ENCODE measurements at regions not wholly inside any gene's neighbourhood (a gene's known extent, or its start where the extent isn't known, plus 50 kb on each side); places are given as distances from the start of the nearest gene placed in this dataset.

GRCh38 chr2:120904379-120904778 is 168.7 kb downstream of the GLI2 start:
- no peak for DNase-seq

DNA sequence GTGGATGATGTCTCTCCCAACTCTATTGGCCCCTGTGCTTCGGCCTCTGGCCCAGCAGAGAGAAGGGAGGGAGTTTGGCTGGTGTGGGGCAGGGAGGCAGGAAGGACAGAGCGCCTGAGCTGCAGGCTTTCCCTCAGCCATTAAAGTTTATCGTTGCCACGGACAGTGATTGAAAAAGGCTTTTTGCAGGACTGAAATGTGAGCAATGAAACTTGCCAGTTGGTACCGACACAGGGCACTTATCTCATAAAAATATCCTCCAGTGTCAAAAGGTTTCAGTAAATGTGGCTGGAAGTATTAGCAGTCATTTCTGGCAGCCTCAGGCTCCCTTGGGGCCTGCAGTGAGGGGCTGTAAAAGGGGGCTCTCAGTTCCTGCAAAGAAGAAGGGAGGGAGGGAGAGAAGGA is 169.2 kb downstream of the GLI2 start:
- DNase-seq: no peak

- no peak for DNase-seq
Measured at GRCh38 chr2:120905298-120905697, 169.6 kb downstream of the GLI2 start.

DNA sequence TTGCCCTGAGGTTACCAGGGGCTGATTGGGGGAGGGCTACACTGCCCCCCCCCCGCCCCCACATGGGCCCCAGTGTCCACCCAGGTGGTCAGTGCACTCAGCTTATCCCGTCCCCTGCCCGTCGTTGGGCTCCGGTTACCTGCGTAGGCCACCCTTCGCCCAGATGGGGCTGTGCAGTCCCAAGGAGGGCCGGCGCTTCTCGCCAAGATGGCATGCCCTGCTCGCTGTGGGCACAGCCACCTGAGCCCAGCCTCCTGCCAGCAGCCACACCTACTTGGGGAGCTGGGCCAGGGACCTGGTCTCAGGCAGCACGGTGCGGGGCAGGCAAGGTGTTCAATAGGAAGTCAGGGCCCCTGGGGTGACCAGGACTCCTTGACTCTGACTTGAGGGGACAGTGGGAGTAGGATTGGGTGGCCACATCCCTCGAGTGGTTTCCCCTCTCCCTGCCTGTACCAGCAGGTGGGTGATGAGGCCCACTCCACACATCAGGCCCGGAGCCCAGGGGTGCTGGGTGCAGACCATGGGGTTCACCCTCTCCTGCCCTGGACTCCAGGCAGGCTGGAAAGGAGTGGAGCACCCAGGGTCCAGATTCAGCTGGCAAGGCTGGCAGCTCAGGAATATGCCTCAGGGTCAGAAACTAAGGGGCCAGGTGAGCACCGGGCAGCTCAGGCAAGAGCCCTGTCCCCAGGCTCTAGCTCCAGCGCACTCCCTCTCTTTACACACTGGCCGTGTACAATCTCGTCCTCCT is 170.3 kb downstream of the GLI2 start:
- DNase-seq: no peak

DNA sequence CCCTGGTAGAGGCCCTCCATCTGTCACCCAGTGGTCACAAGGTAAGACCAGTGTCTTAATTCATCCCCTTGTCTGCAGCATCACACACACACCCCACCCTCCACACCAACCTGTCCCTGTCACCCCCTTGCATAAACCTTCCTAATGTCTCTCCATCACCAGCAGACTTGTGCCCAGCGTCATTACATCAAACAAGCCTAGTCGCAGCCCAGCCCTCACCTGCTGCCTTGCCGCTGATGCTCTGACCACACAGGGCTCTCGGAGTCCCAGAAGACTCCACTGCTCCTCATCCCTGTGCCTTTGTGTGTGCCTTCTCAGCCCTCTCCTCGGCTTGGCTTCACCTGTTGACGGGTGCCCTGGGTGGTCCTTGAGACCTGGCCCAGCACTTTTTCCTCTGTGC is 171.2 kb downstream of the GLI2 start:
- DNase-seq: no peak

GRCh38 chr2:120907822-120908221 is 172.2 kb downstream of the GLI2 start:
- no peak for DNase-seq

DNA sequence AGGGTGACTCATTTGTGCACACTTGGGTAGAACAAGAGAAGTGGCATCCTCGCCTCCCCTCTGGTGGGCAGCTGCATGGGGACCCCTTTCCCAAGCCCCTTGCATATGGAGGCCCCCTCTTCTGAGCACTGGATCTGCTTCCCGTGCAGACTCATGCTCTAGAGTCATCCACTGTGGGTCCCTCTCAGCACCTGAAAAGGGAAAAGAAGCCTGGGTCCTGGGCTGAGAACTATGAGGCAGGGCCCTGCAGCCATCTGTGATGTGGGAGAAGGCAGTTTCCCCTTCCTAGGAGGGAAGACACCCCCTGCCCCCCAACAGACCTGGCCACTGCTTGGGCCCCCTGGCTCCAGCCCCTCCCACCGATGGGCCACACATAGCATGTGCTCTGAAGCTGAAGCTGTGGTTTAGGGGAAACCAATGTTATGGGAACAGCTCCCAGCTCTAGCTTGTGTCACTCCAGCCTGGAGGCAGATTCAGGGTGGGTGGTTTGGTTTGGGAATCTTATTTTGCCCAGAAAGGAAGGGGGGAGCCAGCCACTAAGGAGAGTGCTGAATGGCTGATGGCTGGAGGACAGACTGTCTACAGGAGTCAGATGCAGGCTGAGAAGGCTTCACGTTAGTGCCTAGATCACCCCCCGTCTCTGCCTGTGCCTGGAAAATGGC is 172.8 kb downstream of the GLI2 start:
- DNase-seq: no peak

DNA sequence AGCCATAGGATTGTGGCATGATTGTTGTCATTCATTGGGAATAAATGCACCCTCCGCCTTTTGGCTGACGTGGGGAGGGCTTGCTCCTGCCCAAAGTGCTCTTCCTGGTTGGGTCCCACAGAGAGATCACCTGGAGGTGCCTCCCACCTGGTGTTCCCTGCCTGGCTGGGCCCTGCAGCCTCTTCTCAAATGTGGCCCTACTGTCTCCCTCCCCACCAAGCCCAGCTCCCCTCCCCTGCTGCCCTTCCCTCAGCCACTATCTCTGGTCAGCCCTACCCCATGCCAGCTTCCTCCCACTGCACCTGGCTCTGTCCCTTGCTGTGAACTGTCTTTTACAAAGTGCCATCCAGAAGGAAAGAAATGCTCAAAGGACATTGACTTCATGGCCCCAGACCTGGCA is 173.4 kb downstream of the GLI2 start:
- DNase-seq: no peak

GRCh38 chr2:120910164-120910563 is 174.5 kb downstream of the GLI2 start:
- DNase-seq: no peak

- DNase-seq: no peak
Measured at GRCh38 chr2:120910956-120911951, 175.6 kb downstream of the GLI2 start.

DNA sequence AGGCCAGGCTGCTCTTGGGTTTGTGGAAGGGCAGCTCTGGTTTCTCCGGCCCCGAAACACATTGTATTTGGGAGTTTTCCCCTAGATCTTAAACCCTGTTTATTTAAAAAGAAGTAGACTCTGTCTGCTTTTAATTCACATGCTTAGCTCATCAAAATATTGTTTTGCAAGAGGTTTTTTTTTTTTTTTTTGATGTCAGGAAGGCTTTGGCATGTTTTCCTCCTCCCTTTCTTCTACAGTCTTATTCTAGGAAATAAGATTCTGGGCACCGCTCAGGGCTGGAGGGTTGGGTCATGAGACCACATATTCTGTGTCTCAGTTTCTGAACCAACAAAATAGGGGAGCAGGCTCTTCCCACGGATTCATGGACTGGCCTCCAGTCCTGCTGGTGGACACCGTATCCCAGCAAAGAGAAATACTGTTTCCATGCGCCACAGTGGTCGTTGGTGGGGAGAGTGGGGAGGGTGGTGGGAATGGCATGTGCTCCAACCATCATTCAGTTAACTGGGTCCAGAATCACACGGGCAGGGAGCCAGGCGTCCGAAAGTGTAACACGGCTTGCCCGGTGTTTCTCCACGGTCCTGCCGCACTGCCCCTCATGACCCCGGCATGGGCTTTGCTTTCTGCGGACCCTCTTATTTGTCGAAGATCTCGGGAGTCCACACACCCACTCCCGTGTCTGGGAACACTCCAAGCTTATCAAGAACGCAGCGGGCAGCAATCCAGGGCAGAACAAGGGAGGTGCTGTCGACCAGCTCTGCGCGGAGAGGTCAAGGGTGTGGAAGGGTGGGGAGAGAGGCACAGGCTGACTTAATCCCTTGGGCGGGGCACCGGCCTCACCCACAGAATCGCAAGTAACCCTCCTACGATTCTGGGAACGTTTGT is 176.7 kb downstream of the GLI2 start:
- DNase-seq: peak; percentile 67

DNA sequence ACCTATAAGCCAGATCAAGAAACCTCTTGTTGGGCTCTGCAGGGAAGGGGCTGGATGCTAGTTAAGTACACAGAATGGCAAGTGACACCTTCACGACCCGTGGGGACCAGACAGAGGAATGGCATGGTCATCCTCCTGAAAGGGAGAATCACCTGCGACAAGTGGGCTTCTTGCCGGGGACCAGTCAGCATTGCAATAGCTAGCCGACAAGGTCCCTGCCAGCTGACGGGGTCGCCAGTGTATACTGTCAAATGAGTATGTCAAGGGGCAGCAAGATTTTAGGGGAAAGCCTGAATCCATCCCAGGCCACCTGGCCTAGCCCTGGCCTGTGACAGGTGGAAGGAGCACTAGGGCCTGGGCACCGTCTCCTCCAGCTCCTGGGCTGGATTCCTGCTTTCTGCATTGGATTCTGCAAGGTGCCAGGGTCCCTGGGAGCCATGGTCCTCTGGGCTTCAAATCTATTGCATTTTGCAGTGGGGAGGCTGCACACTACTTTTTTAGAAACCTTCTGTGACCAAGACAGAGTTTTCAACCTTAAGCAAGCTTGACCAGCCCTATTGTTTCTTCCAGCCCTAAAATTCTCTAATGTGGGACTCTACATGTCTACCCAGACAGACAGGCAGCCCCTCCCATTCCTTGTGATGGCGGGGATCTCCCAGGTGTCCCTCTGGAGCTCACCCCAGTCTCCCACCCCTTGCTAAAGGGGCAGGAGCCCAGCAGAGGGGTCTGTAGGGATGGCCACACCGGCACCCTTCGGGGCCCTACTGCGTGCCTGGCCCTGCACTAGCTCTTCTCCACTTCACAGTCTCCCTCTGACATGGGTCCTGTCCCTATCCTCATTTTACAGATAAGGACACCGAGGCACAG is 178.5 kb downstream of the GLI2 start:
- DNase-seq: no peak

DNA sequence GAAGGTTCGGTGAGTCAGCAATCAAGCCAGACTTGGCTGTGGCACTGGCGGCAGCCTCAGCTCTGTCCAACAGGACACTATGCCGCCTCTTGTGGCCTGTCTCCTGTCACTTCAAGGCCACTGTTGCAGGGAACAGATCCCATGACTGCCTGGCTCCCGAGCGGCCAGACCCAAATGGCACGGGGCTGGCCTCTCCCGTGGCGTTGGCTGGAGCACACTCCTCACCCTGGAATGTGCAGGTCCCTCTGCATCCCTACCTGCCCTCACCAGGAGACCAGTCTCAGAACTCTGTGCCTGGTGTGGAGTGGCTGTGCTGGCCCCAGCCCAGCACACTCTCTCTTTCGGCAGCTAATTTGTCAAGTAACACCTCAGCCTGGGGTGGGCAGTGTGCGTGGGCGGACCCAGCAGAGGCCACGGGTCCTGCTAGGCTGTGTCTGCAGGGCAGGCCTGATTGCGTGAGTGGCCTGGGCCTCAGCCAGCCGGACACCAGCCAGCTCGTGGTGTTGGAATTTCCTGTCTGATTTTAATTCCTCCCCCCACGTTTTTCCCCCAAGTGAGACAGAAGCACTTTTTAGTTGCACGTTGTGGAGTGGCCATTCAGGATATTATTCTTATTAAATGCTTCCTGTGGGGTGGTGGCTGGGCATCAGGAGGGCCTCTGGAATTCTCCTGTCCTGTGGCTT is 179.3 kb downstream of the GLI2 start:
- peak; percentile 19 for DNase-seq

GRCh38 chr2:120915670-120916069 is 180.0 kb downstream of the GLI2 start:
- DNase-seq: no peak

DNA sequence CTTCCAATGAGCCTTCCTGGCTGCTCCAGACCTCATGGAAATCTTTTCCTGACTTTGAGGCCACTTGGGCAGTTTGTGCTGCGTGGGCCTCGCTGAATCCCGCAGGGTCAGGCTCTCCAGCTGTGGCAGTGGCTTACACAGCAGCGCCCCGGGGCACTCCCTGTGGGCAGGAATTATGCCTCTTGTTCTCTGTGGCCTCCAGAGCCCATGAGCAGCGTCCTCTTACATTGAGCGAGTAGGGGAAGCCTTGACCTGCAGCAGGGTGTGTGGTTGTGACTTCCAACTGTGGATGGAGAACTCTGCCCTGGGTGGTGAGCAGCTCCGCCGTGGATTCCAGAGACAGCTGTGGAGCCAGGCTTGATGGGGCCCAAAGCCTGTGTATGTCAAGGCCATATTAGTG is 180.8 kb downstream of the GLI2 start:
- no peak for DNase-seq

DNA sequence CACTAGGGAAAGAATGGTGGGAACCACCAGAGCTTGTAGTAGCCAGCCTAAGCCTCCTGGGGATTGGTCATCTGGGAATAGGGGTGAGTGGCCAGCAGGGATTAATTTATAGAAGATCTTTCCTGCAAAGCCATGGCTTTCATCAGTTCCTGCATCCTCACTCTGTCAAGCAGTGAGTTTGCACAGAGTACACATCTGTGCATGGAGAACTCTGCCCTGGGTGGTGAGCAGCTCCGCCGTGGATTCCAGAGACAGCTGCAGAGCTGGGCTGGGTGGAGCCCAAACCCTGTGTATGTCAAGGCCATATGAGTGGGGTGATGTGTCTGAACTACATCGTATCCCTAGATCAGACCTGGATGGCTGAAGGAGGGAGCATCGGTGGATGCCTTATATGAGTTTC is 182.2 kb downstream of the GLI2 start:
- no peak for DNase-seq

DNA sequence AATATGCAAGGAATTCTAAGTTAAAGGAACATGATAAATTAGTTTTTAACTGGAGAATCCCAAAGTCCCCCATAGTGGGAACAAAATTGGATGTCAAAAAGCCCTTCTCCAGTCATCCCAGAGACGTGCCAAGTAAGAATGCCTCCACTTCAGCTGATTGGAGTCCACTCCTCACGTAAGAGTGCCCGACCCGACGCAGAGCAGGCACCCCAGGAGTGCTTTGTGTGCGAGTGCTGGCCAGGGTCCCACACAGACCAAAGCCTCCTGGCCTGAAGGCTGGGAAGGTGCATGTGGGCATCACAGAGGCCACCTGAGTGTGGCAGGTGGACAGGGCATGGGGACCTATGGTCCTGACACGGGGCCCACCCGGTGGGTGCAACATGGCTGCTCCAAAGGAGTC is 183.5 kb downstream of the GLI2 start:
- DNase-seq: no peak

GRCh38 chr2:120919771-120920453 is 184.2 kb downstream of the GLI2 start:
- DNase-seq: no peak

DNA sequence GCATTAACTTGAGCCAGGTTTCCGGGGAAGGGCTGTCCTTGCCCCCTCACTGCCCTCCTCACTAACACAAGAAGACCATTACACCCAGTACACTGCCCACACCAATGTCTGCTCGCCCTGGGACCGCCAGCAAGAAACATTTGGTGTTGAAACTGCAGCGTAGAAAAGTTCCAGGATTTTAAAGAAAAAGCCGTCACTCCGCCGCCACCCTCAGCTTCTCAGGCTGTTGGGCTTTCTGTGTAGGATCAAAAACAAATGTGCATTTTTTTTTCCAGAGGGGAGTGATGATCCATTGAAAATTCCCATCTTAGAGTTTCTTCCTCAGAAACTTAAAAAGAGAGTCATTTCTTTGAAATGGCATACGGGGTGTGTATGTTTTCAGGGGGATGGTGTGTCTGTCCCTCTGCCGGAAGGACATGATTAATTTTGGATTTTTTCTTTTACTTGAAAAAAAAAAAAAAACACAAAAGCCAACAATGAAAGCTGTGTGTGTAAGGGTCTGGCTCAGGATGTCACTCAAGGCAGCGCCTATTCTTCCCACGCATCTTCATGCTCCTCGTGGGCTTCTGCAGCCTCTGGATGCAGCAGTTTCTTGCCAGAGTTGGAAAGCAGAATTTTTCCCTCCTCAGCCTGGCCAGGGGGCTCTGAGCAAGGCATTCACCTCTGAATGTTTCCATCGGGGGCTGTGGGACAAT is 184.9 kb downstream of the GLI2 start:
- DNase-seq: no peak

DNA sequence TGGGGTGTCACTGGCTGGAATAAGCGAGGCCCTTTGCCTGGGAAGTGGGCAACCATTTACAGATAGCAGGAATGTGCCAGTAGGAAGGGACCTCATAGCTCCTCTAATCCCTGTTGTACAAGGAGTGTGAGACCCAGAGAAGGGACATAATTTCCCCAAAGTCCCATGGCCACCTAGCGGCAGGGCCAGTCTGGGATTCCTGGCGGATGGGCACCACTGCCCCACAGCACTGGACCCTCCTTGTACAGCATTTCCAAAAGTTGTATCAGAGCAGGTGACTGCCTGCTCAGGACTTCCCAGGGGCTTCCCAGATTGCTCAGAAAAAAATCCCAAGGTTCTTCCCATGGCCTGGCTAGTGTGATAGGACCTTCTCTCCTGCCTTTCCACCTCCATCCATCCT is 185.8 kb downstream of the GLI2 start:
- DNase-seq: no peak

Measured in hematopoietic multipotent progenitor cell treated with erythropoietin and hydrocortisone succinate and interleukin-3 and kit ligand, for 8 days (in vitro differentiated cells).